NK-92 (cell line): ENCODE measurements at regions not wholly inside any gene's neighbourhood (a gene's known extent, or its start where the extent isn't known, plus 50 kb on each side); places are given as distances from the start of the nearest gene placed in this dataset.
"Not testable (repeated sequence)": the region's sequence is repeated elsewhere in the genome, so short reads cannot be mapped to it uniquely, and the experiment has no call there.

Experiments used
- DNase-seq: peaks from one replicate; lab custom pipeline; 2025; ENCODE audit not compliant: unreplicated experiment; lab: John Stamatoyannopoulos, UW

- DNase-seq: no peak
Observed at GRCh38 chr13:50154697-50155096, 139.5 kb downstream of the KCNRG start.

GRCh38 chr13:50156140-50156539 is 140.9 kb downstream of the KCNRG start:
- no peak for DNase-seq

- no peak for DNase-seq
Observed at GRCh38 chr13:50156561-50157127, 141.4 kb downstream of the KCNRG start.

GRCh38 chr13:50158385-50159165 is 143.3 kb downstream of the KCNRG start:
- no peak for DNase-seq

- DNase-seq: no peak
Observed at GRCh38 chr13:50159607-50160006, 144.4 kb downstream of the KCNRG start.

- no peak for DNase-seq
Observed at GRCh38 chr13:50161052-50161451, 145.8 kb downstream of the KCNRG start.

- DNase-seq: no peak
Observed at GRCh38 chr13:50162001-50162400, 146.8 kb downstream of the KCNRG start.

GRCh38 chr13:50162567-50162966 is 147.3 kb downstream of the KCNRG start:
- DNase-seq: no peak

- no peak for DNase-seq
Observed at GRCh38 chr13:50167224-50167947, 152.1 kb downstream of the KCNRG start.

- no peak for DNase-seq
Observed at GRCh38 chr13:50167967-50168366, 152.7 kb downstream of the KCNRG start.

- no peak for DNase-seq
Observed at GRCh38 chr13:50168786-50169185, 153.5 kb downstream of the KCNRG start.

GRCh38 chr13:50170447-50171037 is 155.3 kb downstream of the KCNRG start:
- DNase-seq: no peak

GRCh38 chr13:50171590-50172282 is 156.5 kb downstream of the KCNRG start:
- no peak for DNase-seq

GRCh38 chr13:50173045-50173444 is 157.8 kb downstream of the KCNRG start:
- not testable (repeated sequence) for DNase-seq

- DNase-seq: no peak
Observed at GRCh38 chr13:50174630-50175029, 159.4 kb downstream of the KCNRG start.

GRCh38 chr13:50179977-50180376 is 164.7 kb downstream of the KCNRG start:
- DNase-seq: no peak

- DNase-seq: not testable (repeated sequence)
Observed at GRCh38 chr13:50185769-50186763, 170.8 kb downstream of the KCNRG start.

GRCh38 chr13:50187352-50188029 is 172.2 kb downstream of the KCNRG start:
- DNase-seq: no peak

GRCh38 chr13:50188696-50189095 is 173.5 kb downstream of the KCNRG start:
- no peak for DNase-seq
